ENCODE measurements at regions not wholly inside any gene's neighbourhood (a gene's known extent, or its start where the extent isn't known, plus 50 kb on each side); places are given as distances from the start of the nearest gene placed in this dataset.

DNA sequence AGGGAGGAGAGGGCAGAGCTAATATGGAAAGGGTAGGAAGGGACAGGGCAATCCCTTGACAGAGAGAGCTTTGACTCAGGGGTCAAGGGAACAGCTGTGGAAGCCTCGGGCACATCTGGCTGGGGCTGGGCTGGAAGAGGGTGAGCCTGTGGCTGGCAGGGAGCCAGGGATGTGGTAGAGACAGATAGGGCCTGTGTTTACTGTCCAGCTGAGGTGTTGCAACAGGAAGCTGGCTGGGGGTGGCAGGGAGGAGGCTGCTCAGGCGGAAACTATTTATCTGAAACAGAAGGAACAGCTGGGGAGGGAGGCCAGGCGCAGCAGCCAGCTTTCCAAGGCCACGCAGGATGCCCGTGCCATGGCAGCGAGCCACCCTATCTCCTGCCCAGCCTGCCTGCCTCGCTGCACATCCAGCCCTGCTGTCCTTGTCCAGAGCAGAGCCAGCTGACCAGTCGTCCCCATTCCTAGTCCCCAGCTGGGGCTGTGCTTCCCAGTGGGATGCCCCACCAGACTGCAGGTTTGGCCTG is 264.7 kb downstream of the CYP26B1 start (continued):
- TF ChIP-seq ZNF717 (CRISPR knock-in tag; IDR thresholded peaks at IDR 0.05) (no peak), ZC3H11A (IDR thresholded peaks at IDR 0.05; ENCODE audit: low read depth, low read length) (no peak), PHTF2 (CRISPR knock-in tag; IDR thresholded peaks at IDR 0.05) (no peak), SMARCC2 (IDR thresholded peaks at IDR 0.05; ENCODE audit: low read depth) (peak; percentile 91), BHLHE40 (IDR thresholded peaks at IDR 0.05; ENCODE audit: low read length) (peak; percentile 90), SP1 (CRISPR knock-in tag; IDR thresholded peaks at IDR 0.05) (no peak), PML (IDR thresholded peaks at IDR 0.05; ENCODE audit: low read length) (peak; percentile 97), SP2 (IDR thresholded peaks at IDR 0.05; ENCODE audit: extremely low read depth, low read depth, low read length, poor library complexity, severe bottlenecking) (no peak), XRCC4 (IDR thresholded peaks at IDR 0.05; ENCODE audit: extremely low read depth, insufficient read depth, insufficient read length) (no peak), FOXA1 (IDR thresholded peaks at IDR 0.05; ENCODE audit: borderline replicate concordance) (no peak), PCBP2 (IDR thresholded peaks at IDR 0.05; ENCODE audit: low read depth, low read length, poor library complexity, severe bottlenecking) (no peak), ZNF668 (CRISPR knock-in tag; IDR thresholded peaks at IDR 0.05) (peak; percentile 69; the same call in 1 of the 2 replicates), GATAD2B (IDR thresholded peaks at IDR 0.05; ENCODE audit: borderline replicate concordance) (peak; percentile 87), TAF9B (IDR thresholded peaks at IDR 0.05; ENCODE audit: partially characterized antibody) (peak; percentile 98), HMG20A (CRISPR knock-in tag; conservative IDR thresholded peaks at IDR 0.05) (no peak)
- TF ChIP-seq, protein P1, sequence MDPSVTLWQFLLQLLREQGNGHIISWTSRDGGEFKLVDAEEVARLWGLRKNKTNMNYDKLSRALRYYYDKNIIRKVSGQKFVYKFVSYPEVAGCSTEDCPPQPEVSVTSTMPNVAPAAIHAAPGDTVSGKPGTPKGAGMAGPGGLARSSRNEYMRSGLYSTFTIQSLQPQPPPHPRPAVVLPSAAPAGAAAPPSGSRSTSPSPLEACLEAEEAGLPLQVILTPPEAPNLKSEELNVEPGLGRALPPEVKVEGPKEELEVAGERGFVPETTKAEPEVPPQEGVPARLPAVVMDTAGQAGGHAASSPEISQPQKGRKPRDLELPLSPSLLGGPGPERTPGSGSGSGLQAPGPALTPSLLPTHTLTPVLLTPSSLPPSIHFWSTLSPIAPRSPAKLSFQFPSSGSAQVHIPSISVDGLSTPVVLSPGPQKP (CRISPR knock-in tag; IDR thresholded peaks at IDR 0.05), result no peak
- TF ChIP-seq, protein P2, sequence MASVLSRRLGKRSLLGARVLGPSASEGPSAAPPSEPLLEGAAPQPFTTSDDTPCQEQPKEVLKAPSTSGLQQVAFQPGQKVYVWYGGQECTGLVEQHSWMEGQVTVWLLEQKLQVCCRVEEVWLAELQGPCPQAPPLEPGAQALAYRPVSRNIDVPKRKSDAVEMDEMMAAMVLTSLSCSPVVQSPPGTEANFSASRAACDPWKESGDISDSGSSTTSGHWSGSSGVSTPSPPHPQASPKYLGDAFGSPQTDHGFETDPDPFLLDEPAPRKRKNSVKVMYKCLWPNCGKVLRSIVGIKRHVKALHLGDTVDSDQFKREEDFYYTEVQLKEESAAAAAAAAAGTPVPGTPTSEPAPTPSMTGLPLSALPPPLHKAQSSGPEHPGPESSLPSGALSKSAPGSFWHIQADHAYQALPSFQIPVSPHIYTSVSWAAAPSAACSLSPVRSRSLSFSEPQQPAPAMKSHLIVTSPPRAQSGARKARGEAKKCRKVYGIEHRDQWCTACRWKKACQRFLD (CRISPR knock-in tag; IDR thresholded peaks at IDR 0.05), result peak; percentile 99
- TF ChIP-seq, protein P3, sequence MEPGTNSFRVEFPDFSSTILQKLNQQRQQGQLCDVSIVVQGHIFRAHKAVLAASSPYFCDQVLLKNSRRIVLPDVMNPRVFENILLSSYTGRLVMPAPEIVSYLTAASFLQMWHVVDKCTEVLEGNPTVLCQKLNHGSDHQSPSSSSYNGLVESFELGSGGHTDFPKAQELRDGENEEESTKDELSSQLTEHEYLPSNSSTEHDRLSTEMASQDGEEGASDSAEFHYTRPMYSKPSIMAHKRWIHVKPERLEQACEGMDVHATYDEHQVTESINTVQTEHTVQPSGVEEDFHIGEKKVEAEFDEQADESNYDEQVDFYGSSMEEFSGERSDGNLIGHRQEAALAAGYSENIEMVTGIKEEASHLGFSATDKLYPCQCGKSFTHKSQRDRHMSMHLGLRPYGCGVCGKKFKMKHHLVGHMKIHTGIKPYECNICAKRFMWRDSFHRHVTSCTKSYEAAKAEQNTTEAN (CRISPR knock-in tag; IDR thresholded peaks at IDR 0.05), result no peak
- TF ChIP-seq, protein P4, sequence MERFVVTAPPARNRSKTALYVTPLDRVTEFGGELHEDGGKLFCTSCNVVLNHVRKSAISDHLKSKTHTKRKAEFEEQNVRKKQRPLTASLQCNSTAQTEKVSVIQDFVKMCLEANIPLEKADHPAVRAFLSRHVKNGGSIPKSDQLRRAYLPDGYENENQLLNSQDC (CRISPR knock-in tag; IDR thresholded peaks at IDR 0.05), result no peak
- TF ChIP-seq, protein P5, sequence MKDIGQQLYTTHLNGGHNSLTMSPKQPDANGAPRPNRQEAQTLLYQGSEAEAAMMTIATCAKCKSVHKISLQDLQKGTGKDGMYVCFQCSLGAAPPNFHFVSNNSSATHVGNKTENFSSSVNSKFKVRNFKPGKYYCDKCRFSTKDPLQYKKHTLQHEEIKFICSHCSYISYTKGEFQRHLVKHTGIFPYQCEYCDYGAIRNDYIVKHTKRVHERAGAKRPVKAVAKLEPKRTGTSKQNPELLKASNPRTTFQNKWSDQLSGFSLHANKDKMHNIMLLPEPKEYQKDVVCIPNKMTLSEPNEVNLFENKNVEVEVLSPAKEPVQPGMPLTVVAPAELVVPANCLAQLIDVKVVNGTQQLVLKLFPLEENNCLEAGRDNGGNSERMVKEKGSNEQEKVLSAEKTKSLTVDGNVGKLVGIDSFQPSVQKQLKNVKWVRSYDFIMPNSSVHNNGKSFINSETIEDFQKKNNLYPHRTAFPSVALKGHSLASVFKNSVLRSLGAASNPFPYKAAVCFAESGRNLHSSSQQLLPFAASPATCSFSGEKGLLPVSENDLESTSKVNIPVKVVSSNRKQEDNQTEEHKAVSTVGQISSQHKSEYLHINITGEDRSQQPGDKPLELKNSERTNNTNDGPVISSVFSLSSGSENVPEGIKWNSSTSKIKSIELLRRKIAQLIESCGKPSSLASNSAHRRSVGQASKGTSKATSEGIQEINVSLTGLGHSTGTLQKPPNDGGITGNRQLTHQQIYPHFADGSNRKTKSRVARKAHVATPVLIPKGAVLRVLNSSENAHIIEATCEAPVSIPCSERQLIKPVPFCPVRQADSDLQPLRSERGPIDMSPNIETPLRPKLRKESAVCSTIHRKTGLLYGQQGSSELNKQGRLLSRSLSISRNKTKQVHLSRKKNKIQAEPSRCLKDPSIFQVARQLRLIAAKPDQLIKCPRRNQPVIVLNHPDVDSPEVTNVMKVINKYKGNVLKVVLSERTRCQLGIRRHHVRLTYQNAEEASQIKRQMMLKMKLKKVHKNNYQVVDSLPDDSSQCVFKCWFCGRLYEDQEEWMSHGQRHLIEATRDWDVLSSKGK (CRISPR knock-in tag; IDR thresholded peaks at IDR 0.05), result no peak

Measured in K562 (cell line).